ENCODE measurements at regions not wholly inside any gene's neighbourhood (a gene's known extent, or its start where the extent isn't known, plus 50 kb on each side); places are given as distances from the start of the nearest gene placed in this dataset.

DNA sequence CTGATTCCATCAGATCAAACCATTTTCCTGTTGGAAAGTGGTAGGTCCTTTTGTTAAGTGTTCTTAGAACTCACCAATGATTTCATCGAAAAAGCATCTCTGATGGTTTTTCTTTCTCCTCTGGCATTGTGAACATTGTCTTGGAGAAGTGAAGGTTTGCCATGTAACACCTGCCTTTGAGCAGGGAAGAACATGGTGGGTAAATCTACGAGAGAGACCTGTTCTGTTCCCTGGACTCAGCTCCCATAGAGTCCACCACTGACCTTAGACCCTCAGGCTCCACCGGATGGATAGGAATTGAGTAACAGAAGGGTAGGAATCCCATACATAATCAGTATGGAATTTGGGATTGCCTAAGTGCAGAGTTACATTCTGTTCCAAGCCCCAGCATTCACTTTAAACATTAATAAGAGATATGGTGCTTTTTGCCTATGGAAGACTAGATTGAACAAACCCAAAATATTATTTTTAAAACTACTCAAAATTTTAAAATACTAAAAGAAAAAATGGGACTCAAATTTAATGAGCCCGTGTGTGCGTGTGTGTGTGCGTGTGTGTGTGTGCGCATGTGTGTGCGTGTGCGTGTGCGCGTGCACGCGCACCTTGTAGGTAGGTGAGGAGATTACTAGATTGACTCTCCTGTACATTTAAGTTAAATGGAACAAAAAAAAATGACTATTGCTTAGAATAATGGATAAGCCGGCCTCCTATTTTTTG, 92.0 kb downstream of the C9orf152 start (continued):
- TF ChIP-seq, protein P1, sequence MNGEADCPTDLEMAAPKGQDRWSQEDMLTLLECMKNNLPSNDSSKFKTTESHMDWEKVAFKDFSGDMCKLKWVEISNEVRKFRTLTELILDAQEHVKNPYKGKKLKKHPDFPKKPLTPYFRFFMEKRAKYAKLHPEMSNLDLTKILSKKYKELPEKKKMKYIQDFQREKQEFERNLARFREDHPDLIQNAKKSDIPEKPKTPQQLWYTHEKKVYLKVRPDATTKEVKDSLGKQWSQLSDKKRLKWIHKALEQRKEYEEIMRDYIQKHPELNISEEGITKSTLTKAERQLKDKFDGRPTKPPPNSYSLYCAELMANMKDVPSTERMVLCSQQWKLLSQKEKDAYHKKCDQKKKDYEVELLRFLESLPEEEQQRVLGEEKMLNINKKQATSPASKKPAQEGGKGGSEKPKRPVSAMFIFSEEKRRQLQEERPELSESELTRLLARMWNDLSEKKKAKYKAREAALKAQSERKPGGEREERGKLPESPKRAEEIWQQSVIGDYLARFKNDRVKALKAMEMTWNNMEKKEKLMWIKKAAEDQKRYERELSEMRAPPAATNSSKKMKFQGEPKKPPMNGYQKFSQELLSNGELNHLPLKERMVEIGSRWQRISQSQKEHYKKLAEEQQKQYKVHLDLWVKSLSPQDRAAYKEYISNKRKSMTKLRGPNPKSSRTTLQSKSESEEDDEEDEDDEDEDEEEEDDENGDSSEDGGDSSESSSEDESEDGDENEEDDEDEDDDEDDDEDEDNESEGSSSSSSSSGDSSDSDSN (CRISPR knock-in tag; IDR thresholded peaks at IDR 0.05) = no peak
- TF ChIP-seq ZBTB20 (CRISPR knock-in tag; IDR thresholded peaks at IDR 0.05; ENCODE audit: borderline replicate concordance, low read depth) (peak; percentile 97; the same call in 1 of the 2 replicates), ZNF724P (CRISPR knock-in tag; IDR thresholded peaks at IDR 0.05; ENCODE audit: borderline replicate concordance) (0 out of 2 replicates have a peak, but pooled peaks have one; percentile 61), MAF1 (CRISPR knock-in tag; IDR thresholded peaks at IDR 0.05; ENCODE audit: borderline replicate concordance) (no peak), PHB2 (IDR thresholded peaks at IDR 0.05; ENCODE audit: partially characterized antibody) (no peak), ZNF451 (CRISPR knock-in tag; IDR thresholded peaks at IDR 0.05) (no peak), HMG20A (CRISPR knock-in tag; IDR thresholded peaks at IDR 0.05; ENCODE audit: borderline replicate concordance) (peak; percentile 76; the same call in 1 of the 2 replicates), REL (CRISPR knock-in tag; conservative IDR thresholded peaks at IDR 0.05) (no peak), KDM5B (CRISPR knock-in tag; IDR thresholded peaks at IDR 0.05; ENCODE audit: borderline replicate concordance) (no peak), ADNP (CRISPR knock-in tag; IDR thresholded peaks at IDR 0.05) (no peak), ERF (CRISPR knock-in tag; IDR thresholded peaks at IDR 0.05) (peak; percentile 49; the same call in 1 of the 2 replicates), ZNF558 (CRISPR knock-in tag; IDR thresholded peaks at IDR 0.05; ENCODE audit: borderline replicate concordance) (no peak), SMAD1 (CRISPR knock-in tag; IDR thresholded peaks at IDR 0.05; ENCODE audit: borderline replicate concordance, low read depth) (no peak), WIZ (CRISPR knock-in tag; IDR thresholded peaks at IDR 0.05) (no peak), ELF4 (CRISPR knock-in tag; IDR thresholded peaks at IDR 0.05; ENCODE audit: borderline replicate concordance) (no peak), ZNF230 (CRISPR knock-in tag; IDR thresholded peaks at IDR 0.05) (no peak), TBL1XR1 (IDR thresholded peaks at IDR 0.05; ENCODE audit: borderline replicate concordance, low read length, partially characterized antibody) (peak; percentile 55), ZNF317 (CRISPR knock-in tag; IDR thresholded peaks at IDR 0.05) (0 out of 2 replicates have a peak, but pooled peaks have one; percentile 57), TOPORS (CRISPR knock-in tag; IDR thresholded peaks at IDR 0.05) (no peak)
- TF ChIP-seq, protein P2, sequence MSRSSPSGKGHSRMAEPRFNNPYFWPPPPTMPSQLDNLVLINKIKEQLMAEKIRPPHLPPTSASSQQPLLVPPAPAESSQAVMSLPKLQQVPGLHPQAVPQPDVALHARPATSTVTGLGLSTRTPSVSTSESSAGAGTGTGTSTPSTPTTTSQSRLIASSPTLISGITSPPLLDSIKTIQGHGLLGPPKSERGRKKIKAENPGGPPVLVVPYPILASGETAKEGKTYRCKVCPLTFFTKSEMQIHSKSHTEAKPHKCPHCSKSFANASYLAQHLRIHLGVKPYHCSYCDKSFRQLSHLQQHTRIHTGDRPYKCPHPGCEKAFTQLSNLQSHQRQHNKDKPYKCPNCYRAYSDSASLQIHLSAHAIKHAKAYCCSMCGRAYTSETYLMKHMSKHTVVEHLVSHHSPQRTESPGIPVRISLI (CRISPR knock-in tag; IDR thresholded peaks at IDR 0.05; ENCODE audit: borderline replicate concordance) = no peak
- TF ChIP-seq, protein P3, sequence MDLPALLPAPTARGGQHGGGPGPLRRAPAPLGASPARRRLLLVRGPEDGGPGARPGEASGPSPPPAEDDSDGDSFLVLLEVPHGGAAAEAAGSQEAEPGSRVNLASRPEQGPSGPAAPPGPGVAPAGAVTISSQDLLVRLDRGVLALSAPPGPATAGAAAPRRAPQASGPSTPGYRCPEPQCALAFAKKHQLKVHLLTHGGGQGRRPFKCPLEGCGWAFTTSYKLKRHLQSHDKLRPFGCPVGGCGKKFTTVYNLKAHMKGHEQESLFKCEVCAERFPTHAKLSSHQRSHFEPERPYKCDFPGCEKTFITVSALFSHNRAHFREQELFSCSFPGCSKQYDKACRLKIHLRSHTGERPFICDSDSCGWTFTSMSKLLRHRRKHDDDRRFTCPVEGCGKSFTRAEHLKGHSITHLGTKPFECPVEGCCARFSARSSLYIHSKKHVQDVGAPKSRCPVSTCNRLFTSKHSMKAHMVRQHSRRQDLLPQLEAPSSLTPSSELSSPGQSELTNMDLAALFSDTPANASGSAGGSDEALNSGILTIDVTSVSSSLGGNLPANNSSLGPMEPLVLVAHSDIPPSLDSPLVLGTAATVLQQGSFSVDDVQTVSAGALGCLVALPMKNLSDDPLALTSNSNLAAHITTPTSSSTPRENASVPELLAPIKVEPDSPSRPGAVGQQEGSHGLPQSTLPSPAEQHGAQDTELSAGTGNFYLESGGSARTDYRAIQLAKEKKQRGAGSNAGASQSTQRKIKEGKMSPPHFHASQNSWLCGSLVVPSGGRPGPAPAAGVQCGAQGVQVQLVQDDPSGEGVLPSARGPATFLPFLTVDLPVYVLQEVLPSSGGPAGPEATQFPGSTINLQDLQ (CRISPR knock-in tag; IDR thresholded peaks at IDR 0.05) = no peak
- TF ChIP-seq, protein P4, sequence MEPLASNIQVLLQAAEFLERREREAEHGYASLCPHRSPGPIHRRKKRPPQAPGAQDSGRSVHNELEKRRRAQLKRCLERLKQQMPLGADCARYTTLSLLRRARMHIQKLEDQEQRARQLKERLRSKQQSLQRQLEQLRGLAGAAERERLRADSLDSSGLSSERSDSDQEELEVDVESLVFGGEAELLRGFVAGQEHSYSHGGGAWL (CRISPR knock-in tag; IDR thresholded peaks at IDR 0.05) = no peak
